Embryonic facial prominence (tissue), 1 donor: ENCODE measurements at regions not wholly inside any gene's neighbourhood (a gene's known extent, or its start where the extent isn't known, plus 50 kb on each side); places are given as distances from the start of the nearest gene placed in this dataset.

Source experiments
- DNase-seq: peaks from one replicate; pipeline ENCODE4 v3.0.0-alpha.2; 2016; ENCODE audit errors: extremely low spot score

DNA sequence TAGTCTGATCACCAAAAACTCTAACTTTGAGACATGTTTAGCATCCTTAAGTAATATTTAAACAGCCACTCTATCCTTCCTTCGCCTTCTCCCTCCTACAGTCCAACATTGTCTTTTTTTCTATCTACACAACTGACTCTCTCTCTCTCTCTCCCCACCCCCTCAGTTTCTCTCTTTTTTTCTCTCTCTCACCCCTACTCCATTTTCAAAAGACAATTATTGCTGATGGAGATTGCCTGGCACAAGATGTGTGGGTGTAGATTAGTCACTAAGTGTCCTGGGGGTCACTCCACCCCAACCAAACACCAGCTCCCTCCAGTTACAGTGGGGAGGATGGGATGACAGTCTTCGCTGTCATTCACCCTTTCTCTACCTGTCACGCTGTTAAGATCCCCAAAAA is 94.5 kb upstream of the NFIA start:
- no peak for DNase-seq

DNA sequence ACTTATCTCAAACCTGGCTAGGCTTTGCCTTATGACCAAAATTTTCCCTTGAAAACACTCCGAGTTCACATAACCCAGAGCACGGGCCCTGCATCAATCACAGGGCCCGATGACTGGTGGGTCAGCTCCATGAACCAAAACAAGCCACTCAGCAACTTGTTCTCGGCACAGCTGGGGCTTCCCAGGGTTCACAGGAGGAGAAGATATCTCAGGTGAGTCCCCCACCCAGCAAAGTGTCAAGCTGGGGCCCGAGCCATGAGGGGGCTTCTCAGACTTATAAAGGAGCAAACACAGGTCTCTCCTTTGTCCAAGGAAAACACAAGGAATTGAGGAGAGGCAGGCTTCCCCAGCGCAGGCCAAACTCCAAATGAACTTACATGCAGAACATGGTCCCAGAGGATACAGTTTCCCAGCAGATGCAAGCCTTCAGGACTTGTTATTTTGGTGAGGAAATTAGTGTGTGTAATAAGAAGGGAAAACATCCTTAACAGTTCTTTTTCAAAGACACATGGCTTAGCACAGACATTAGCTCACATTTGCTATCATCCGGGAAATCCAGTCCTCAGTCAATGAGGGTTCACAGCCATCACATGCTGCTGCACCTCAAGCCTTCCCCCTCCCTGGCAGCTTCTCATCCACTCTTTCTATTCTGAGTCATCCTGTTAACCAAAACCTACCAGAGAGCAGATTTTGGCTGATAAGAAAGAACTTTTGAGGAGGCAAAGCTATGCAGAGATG is 98.1 kb upstream of the NFIA start:
- no peak for DNase-seq

DNA sequence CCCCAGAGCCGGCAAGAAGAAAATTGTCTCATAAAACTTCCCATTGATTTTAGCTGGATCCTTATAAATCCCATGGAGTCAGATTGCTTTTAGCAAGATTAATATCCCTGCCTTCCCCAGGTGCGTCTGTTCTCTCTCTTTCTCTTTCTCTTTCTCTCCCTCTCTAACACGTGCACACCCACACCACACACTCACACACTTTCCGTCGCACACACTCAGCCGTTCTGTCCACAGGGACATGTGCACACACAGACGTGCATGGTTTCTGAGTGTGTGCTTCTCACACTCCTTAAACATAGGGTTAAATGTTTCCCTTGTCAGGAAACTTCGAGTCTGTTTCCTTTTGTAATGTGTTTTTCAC is 98.7 kb upstream of the NFIA start:
- DNase-seq = no peak

GRCh38 chr1:60982539-60982938 is 99.8 kb upstream of the NFIA start:
- no peak for DNase-seq

- no peak for DNase-seq
Measured at GRCh38 chr1:60981357-60981756, 101.0 kb upstream of the NFIA start.

DNA sequence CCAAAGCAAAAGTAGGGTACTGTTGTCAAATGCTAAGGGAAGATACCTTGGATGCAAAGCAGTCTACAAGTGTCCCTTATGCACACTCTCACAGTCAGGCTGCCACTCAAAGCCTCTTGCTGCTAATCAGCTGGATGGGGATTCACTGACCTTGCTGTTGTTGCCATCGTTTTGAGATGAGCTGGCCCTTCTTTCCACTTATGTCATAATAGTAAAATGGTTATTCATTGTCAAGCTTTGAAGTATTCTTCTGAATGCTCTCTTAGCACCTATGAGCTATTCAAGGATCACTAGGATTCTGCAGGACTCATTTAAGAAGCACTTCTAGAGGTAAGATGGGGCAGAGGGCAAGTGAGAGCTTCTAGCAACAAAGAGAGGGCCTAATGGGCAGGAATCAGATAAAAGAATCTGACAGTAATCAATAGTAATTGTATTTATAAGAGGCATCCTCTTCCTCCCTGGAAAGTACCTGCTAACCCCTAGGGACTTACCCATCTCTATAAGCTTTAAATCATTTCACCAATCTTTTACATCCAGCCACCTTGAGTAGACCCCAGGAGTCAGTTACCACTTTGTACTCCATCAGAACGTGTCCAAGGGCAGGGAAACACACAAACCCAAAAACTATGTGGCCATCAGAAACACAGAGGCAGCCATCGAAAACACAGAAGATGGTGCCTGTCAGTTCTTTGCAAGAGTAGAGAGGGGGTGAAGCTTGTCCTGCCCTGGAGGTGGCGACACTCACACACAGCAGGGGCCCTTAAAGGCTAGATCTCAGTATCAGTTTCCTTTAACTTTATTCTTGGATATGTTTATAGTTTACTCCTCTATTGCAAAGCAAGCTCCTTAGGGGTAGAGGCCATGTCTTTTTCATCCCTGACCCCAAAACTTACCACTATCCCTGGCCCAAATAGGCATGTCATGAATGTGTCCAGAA is 103.7 kb upstream of the NFIA start:
- DNase-seq = no peak

DNA sequence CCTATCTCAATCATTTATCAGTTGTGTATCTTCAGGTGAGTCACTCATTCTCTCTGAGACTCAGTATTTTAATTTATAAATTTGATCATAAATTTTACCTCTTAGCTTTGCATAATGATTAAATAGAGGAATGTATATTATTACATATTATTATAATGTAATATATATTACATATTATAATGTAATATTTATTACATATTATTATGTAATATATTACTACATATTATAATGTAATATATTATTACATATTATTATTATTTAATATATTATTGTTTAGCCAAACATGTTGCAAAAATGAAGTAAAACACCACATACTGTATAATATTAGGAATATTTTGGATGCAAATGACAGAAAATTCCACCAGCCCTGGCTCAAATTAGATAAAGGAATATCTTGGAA is 104.7 kb upstream of the NFIA start:
- no peak for DNase-seq

DNA sequence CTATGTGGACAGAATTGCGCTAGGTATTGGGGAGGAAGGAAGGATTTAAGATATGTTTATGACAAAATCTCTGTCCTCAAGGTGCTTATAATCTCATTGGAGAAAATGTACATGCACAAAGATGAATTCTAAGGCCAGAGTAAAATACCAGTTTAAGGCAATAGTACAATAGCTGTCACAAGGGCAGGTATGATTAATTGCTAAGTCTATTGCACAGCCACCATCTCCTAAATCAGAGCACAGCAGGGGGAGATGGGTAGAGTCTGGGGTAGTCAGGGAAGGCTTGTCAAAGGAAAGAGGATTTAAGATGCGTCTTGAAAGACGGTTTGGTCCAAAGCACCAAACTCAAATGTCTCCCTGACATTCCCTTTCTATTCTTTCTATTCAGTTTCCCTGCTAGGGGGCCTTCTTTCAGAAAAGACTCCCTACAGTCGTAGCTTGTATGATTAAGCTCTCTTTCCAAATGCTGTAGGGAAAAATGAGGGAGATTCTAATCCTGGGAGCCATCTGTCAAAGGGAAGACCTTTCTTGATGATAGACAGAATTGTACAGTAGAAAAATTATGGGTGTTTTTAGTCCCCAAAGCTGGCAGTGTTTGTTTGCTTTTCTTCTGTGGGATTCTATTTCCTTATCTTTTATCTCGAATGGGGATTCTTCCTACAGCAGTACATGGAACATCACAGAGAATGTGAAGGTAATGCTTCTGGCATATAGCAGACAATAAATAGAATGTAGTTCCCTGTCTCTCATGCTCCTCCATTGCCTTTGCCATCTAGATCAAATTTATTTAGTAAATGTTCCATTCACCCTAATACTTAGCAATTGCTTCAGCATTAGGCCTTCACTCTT is 107.6 kb upstream of the NFIA start:
- no peak for DNase-seq

- DNase-seq = no peak
Measured at GRCh38 chr1:60973668-60974067, 108.7 kb upstream of the NFIA start.

GRCh38 chr1:60972841-60973364 is 109.5 kb upstream of the NFIA start:
- no peak for DNase-seq

GRCh38 chr1:60971330-60971729 is 111.0 kb upstream of the NFIA start:
- no peak for DNase-seq

DNA sequence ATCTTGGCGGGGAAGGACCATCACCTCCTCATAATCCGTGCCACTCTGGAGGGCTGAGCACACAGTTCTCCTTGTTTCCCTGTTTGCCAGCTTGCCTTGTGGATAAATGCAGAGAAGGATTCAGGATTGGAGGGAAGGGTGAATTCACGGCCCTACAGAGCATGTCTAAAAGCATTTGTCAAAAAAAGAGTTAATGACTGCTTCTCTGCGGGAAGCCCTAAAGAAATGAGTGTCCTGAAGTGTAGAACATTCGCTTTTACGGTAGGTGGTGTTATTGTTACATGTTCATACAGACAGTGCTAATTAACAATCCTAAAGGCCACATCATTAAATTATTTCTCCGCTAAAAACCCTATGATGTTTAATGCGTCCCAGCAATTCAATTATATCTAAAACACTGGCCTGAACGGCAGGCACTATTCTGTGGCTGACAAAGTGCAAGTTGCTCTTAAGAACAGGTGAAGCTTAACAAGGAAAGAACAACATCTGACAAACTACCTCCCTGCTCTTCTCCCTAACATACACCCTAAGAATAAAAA is 112.3 kb upstream of the NFIA start:
- no peak for DNase-seq

- no peak for DNase-seq
Measured at GRCh38 chr1:60965280-60965854, 117.0 kb upstream of the NFIA start.

GRCh38 chr1:60963167-60963940 is 119.0 kb upstream of the NFIA start:
- DNase-seq = no peak

DNA sequence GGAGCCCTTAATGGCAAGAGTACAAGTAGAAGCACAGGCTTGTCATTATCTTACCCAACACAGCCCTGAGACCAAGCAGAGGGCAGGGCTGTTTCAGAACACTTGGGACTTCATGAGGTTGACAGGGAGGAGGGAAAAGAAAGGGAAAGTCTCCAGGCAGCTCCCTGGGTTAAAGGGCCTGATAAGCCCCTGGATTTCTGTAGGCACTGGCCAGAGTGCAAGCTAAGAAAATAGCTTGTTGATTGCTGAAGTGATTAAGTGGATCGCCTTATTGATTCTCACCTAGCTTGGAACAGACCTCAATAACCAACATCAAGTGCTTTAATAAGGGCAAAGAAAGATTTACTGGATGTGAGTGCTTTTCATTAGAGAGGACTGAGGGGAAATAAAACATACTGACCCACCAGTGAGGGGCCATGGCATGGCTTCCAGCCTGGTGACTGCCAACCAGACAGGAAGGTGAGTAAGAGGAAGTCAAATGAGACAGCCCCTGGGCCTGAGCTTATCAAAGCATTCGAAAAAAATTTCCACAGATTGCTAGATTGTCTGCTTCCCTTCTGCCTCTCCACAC is 121.4 kb upstream of the NFIA start:
- DNase-seq = no peak

GRCh38 chr1:60959701-60960100 is 122.7 kb upstream of the NFIA start:
- DNase-seq = no peak

DNA sequence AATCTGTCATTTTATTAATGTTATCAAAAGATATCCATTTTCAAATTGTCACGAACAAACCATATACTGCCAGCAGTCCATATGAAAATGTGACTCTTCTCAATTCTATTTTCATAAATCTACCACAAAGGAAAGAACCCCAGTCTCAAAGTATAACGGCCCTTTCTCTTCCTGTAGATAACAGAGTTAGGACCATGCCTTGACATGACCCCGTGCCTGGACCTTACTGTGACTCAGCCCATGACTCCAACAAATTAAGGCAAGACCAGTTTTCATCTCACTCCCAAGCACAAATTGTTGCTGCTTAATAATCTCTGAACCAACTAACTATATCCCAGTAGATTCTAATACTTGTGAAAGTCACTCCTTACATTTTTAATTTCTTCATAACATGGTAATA is 124.4 kb upstream of the NFIA start:
- no peak for DNase-seq

GRCh38 chr1:60956520-60956919 is 125.8 kb upstream of the NFIA start:
- DNase-seq = no peak

GRCh38 chr1:60952612-60953111 is 129.7 kb upstream of the NFIA start:
- no peak for DNase-seq
